Panc1 (cell line): ENCODE measurements at regions not wholly inside any gene's neighbourhood (a gene's known extent, or its start where the extent isn't known, plus 50 kb on each side); places are given as distances from the start of the nearest gene placed in this dataset.

Source experiments
- CTCF ChIP-seq: fragments of 450-650 bp; IDR thresholded peaks from 2 replicates; pipeline ENCODE4 v1.5.1; 2017; ENCODE audit warnings: mild to moderate bottlenecking
- POLR2AphosphoS5 ChIP-seq: IDR thresholded peaks from 2 replicates; pipeline ENCODE4 v1.6.1; 2012; ENCODE audit warnings: mild to moderate bottlenecking, low read depth, low read length, moderate library complexity
- REST ChIP-seq, 2 experiments: IDR thresholded peaks; 2 replicates each; pipeline ENCODE4 v1.6.1; 2011 to 2012; ENCODE audit warnings: low read depth in 2 of 2, control low read depth in 1 of 2, low read length in 1 of 2, mild to moderate bottlenecking in 1 of 2, moderate library complexity in 1 of 2; ENCODE audit not compliant: insufficient read depth in 1 of 2

GRCh38 chr12:126418400-126418799 lies 1353.2 kb downstream of the AACS start:
- no peak for TF ChIP-seq CTCF
- no peak for TF ChIP-seq POLR2AphosphoS5
- TF ChIP-seq REST (IDR thresholded peaks at IDR 0.05; ENCODE audit: insufficient read depth in 1 of 2, low read depth in 2 of 2, low read length in 1 of 2), result no peak
